Body of pancreas (tissue), 4 donors: ENCODE measurements at regions not wholly inside any gene's neighbourhood (a gene's known extent, or its start where the extent isn't known, plus 50 kb on each side); places are given as distances from the start of the nearest gene placed in this dataset.
"Not testable (repeated sequence)": the region's sequence is repeated elsewhere in the genome, so short reads cannot be mapped to it uniquely, and the experiment has no call there.

ENCODE experiments used
- CTCF ChIP-seq, 7 experiments: fragments of 450-650 bp in 4 of 7; fragments of 200-600 bp in 3 of 7; sonication (generic) in 3 of 7; IDR thresholded peaks; one replicate each; pipeline ENCODE4 v1.5.1; 2016 to 2019; ENCODE audit warnings: antibody characterized with exemption in 7 of 7
- POLR2A ChIP-seq, 3 donors: fragments of 450-650 bp; IDR thresholded peaks; one replicate each; pipeline ENCODE4 v1.6.1; 2016; ENCODE audit warnings: antibody characterized with exemption in 3 of 3, mild to moderate bottlenecking in 2 of 3

- not testable (repeated sequence) for TF ChIP-seq POLR2A, CTCF (IDR thresholded peaks at IDR 0.05)
Measured at GRCh38 chr3:26097111-26097510, 307.2 kb downstream of the OXSM start.
